Ramos (cell line): ENCODE measurements at regions not wholly inside any gene's neighbourhood (a gene's known extent, or its start where the extent isn't known, plus 50 kb on each side); places are given as distances from the start of the nearest gene placed in this dataset.

Source experiments
- in situ Hi-C: fragments of 300-500 bp; cut with MboI; formaldehyde crosslinking; loops from one replicate; pipeline ENCODE4 v1.14.3; 2022; ENCODE audit warnings: low sequenced_read_pairs; ENCODE audit not compliant: unreplicated experiment

GRCh38 chr6:153898360-153899059 is 140.5 kb upstream of the OPRM1 start:
- in situ Hi-C loops, result no loop called here

- in situ Hi-C loops, result no loop called here
Observed at GRCh38 chr6:153882411-153882810, 156.6 kb upstream of the OPRM1 start.

- in situ Hi-C loops, result no loop called here
Observed at GRCh38 chr6:153873541-153873940, 165.5 kb upstream of the OPRM1 start.

GRCh38 chr6:153872946-153873345 is 166.1 kb upstream of the OPRM1 start:
- in situ Hi-C loops, result no loop called here

GRCh38 chr6:153862927-153863326 is 176.1 kb upstream of the OPRM1 start:
- in situ Hi-C loops, result no loop called here

GRCh38 chr6:153862139-153862538 is 176.9 kb upstream of the OPRM1 start:
- in situ Hi-C loops, result no loop called here

- in situ Hi-C loops, result no loop called here
Observed at GRCh38 chr6:153858529-153858928, 180.5 kb upstream of the OPRM1 start.

- in situ Hi-C loops, result no loop called here
Observed at GRCh38 chr6:153856929-153857376, 182.1 kb upstream of the OPRM1 start.

GRCh38 chr6:153852481-153852880 is 186.6 kb upstream of the OPRM1 start:
- in situ Hi-C loops, result no loop called here

GRCh38 chr6:153852034-153852433 is 187.0 kb upstream of the OPRM1 start:
- in situ Hi-C loops, result no loop called here

GRCh38 chr6:153849072-153849779 is 189.8 kb upstream of the OPRM1 start:
- in situ Hi-C loops, result no loop called here

GRCh38 chr6:153843420-153843819 is 195.6 kb upstream of the OPRM1 start:
- in situ Hi-C loops, result no loop called here

- in situ Hi-C loops, result no loop called here
Observed at GRCh38 chr6:153842491-153842890, 196.5 kb upstream of the OPRM1 start.

- in situ Hi-C loops, result no loop called here
Observed at GRCh38 chr6:153840039-153840850, 198.8 kb upstream of the OPRM1 start.

- in situ Hi-C loops, result no loop called here
Observed at GRCh38 chr6:153832543-153832942, 206.5 kb upstream of the OPRM1 start.

- in situ Hi-C loops, result no loop called here
Observed at GRCh38 chr6:153831350-153832078, 207.5 kb upstream of the OPRM1 start.

GRCh38 chr6:153817173-153817572 is 221.9 kb upstream of the OPRM1 start:
- in situ Hi-C loops, result no loop called here

- in situ Hi-C loops, result no loop called here
Observed at GRCh38 chr6:153816366-153816765, 222.7 kb upstream of the OPRM1 start.

- in situ Hi-C loops, result no loop called here
Observed at GRCh38 chr6:153814136-153814535, 224.9 kb upstream of the OPRM1 start.

- in situ Hi-C loops, result no loop called here
Observed at GRCh38 chr6:153804755-153805330, 234.2 kb upstream of the OPRM1 start.
